ENCODE measurements at regions not wholly inside any gene's neighbourhood (a gene's known extent, or its start where the extent isn't known, plus 50 kb on each side); places are given as distances from the start of the nearest gene placed in this dataset.

DNA sequence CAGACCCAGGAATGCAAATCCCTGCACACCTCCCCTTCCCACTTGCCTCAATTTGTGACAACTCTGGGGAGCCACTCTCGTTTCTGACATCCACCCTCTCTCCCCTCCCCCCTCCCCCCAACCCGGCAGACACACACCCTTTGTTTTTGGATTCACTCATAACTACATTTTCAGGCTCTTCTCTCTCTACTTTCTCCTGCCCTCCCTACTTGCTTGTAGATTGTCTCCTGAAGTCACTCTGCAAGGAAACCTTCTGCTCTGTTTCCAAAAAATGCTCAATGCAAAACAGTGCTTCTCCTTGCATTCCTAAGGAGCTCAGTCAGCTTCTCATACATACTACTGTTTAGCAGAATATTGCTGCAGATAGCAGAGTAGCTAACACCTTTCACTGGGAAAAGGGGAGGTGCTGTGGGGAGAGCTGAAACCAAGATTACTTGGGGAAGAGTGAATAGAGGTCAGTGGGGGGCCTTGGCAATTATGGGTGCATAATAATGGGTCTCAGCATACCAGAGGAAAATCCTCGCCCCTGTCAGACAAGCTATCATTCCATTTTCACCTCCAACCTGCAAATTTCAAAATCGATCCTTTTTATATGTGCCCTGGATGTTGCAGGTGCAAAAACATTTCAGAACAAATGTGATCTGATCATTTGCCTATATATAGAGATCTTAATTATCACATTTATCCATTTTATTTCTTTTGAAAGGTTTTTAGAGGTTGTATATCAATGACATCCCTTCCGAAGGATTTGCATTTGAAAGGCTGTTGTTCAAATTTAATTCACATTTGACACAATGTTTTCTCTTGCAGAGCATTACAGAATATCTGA, 1860.7 kb upstream of the WWC1 start:
- Histone ChIP-seq H3K79me2 (ENCODE audit: control insufficient read depth, insufficient read depth, low read length) (no peaks in the 10 kb centered on the region), H3K4me1 (ENCODE audit: control insufficient read depth, extremely low read depth, insufficient read depth, low read length) (no peaks in the 10 kb centered on the region), H3K9me3 (replicated peaks; ENCODE audit: control insufficient read depth, insufficient read depth, low read length) (peaks cover 6% of the 10 kb centered on the region), H4K20me1 (replicated peaks; ENCODE audit: control insufficient read depth, extremely low read depth, insufficient read depth, low read length) (no peaks in the 10 kb centered on the region), H3K4me3 (replicated peaks in 1 of 3; ENCODE audit: insufficient read depth in 1 of 3, low read depth in 1 of 3, low read length in 3 of 3) (no peak overlapping the region), H3K27ac (ENCODE audit: insufficient read depth, low read depth, low read length) (no peak overlapping the region), H3K4me2 (ENCODE audit: insufficient read depth, low read length) (no peak overlapping the region), H3K36me3 (ENCODE audit: control insufficient read depth in 2 of 2, extremely low read depth in 1 of 2, insufficient read depth in 2 of 2, low read length in 2 of 2) (no peaks in the 10 kb centered on the region), H3K9me1 (replicated peaks; ENCODE audit: control insufficient read depth, extremely low read depth, insufficient read depth, low read length) (no peaks in the 10 kb centered on the region), H2AFZ (ENCODE audit: low read depth, low read length) (no peak overlapping the region), H3K9ac (replicated peaks; ENCODE audit: extremely low read depth, insufficient read depth, low read length) (no peak overlapping the region), H3K27me3 (ENCODE audit: control insufficient read depth in 2 of 2, insufficient read depth in 2 of 2, low read length in 2 of 2) (no peaks in the 10 kb centered on the region)
- no TSS peak for BruUV-seq (replicated peaks)
- dilution Hi-C loops (cut with MboI; ENCODE audit: extremely low pct_ligation_motif_present, low sequenced_read_pairs) = no loop called here
- ChIA-PET CTCF (no interaction called here), POLR2A (no interaction called here)
- TF ChIP-seq MYC (IDR thresholded peaks at IDR 0.05; ENCODE audit: low read depth, low read length) (no peak), FOS (IDR thresholded peaks at IDR 0.05; ENCODE audit: borderline replicate concordance, insufficient read depth, low read length) (no peak), POLR2A (IDR thresholded peaks at IDR 0.05; ENCODE audit: low read depth, low read length) (no peak), EZH2 (IDR thresholded peaks at IDR 0.05; ENCODE audit: borderline replicate concordance, low read depth, low read length, severe bottlenecking) (no peak), JUN (IDR thresholded peaks at IDR 0.05; ENCODE audit: borderline replicate concordance, insufficient read depth, insufficient read length, low read depth) (no peak), GATA2 (IDR thresholded peaks at IDR 0.05; ENCODE audit: insufficient read depth, insufficient read length, low read depth, low read length) (no peak)
- TF ChIP-seq, protein P1, sequence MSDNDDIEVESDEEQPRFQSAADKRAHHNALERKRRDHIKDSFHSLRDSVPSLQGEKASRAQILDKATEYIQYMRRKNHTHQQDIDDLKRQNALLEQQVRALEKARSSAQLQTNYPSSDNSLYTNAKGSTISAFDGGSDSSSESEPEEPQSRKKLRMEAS (IDR thresholded peaks at IDR 0.05; ENCODE audit: insufficient read depth, insufficient read length) = no peak
- TF ChIP-seq, protein P2, sequence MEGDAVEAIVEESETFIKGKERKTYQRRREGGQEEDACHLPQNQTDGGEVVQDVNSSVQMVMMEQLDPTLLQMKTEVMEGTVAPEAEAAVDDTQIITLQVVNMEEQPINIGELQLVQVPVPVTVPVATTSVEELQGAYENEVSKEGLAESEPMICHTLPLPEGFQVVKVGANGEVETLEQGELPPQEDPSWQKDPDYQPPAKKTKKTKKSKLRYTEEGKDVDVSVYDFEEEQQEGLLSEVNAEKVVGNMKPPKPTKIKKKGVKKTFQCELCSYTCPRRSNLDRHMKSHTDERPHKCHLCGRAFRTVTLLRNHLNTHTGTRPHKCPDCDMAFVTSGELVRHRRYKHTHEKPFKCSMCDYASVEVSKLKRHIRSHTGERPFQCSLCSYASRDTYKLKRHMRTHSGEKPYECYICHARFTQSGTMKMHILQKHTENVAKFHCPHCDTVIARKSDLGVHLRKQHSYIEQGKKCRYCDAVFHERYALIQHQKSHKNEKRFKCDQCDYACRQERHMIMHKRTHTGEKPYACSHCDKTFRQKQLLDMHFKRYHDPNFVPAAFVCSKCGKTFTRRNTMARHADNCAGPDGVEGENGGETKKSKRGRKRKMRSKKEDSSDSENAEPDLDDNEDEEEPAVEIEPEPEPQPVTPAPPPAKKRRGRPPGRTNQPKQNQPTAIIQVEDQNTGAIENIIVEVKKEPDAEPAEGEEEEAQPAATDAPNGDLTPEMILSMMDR (IDR thresholded peaks at IDR 0.05; ENCODE audit: extremely low read depth in 1 of 2, insufficient read depth in 1 of 2, low read depth in 1 of 2, low read length in 2 of 2) = no peak
- DNase-seq (ENCODE audit: low read depth, low spot score) (no peak), FAIRE-seq (no peak)
- intact Hi-C loops (cut with micrococcal nuclease) = no loop called here

All from endothelial cell of umbilical vein (primary cell).